GM12872 (cell line): ENCODE measurements at regions not wholly inside any gene's neighbourhood (a gene's known extent, or its start where the extent isn't known, plus 50 kb on each side); places are given as distances from the start of the nearest gene placed in this dataset.

Source experiments
- TF ChIP-seq, protein P1 (sequence below): IDR thresholded peaks from 3 replicates; pipeline ENCODE4 v1.5.1; 2011; ENCODE audit warnings: low read depth, mild to moderate bottlenecking, low read length, moderate library complexity; ENCODE audit not compliant: insufficient read depth

- TF ChIP-seq, protein P1, sequence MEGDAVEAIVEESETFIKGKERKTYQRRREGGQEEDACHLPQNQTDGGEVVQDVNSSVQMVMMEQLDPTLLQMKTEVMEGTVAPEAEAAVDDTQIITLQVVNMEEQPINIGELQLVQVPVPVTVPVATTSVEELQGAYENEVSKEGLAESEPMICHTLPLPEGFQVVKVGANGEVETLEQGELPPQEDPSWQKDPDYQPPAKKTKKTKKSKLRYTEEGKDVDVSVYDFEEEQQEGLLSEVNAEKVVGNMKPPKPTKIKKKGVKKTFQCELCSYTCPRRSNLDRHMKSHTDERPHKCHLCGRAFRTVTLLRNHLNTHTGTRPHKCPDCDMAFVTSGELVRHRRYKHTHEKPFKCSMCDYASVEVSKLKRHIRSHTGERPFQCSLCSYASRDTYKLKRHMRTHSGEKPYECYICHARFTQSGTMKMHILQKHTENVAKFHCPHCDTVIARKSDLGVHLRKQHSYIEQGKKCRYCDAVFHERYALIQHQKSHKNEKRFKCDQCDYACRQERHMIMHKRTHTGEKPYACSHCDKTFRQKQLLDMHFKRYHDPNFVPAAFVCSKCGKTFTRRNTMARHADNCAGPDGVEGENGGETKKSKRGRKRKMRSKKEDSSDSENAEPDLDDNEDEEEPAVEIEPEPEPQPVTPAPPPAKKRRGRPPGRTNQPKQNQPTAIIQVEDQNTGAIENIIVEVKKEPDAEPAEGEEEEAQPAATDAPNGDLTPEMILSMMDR = no peak
These were observed 298.5 kb upstream of the TPK1 start for GRCh38 chr7:145134377-145134776.

DNA sequence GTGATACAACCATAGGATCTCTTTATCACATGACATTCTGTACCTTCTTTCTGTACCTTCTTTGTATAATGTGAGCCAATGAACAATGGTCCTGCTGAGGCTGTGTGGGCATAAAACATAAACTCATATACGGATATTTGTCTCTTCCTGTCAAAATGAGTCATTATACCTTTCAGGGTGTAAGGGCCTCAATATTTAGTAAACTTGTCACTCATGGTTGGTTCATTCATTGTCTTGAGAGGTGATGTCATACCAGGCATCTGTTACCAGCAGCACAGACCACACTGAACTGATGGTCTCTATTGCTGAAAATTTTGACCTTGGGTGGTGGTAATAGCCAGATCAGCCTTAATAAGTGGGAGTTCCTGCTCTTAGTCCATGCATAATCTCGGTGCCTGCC is 287.6 kb upstream of the TPK1 start:
- TF ChIP-seq, protein P1 = no peak

- TF ChIP-seq, protein P1 = no peak
These were observed 270.1 kb upstream of the TPK1 start for GRCh38 chr7:145106001-145106400.

DNA sequence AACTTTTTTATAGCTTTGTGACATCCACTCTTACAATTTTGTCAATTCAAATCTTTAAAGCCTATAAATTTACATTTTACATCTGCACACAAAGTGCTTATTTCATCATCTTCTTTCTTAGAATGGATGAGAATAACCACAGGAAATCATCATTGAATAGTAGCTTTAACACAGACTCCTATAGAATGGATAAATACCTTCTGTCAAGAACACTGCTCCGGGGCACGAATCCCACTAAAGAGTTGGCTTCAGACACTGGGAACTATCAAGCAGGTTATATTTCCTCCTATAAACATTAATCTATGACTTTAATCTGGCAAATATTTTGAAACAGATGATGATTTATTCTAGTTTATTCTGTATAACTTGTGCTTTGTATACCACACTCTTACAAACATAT is 269.7 kb upstream of the TPK1 start:
- TF ChIP-seq, protein P1 = no peak

DNA sequence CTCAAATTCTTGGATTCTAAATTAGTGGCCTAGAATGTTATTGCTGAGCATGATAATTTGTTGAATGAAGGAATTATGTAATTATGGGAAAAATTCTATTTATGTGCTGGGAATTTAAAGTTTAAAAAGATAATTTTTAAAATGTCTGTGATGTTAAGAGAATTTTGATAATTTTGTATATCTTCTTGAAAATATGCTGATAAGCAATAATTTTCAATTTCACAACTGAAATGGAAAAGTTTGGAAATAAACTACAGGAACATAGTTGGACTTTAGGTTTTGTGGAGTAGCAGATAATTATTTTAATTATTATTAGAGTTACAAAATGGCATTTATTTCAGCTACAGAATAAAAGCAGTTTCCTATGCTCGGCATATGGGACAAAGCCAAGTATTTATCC is 268.5 kb upstream of the TPK1 start:
- TF ChIP-seq, protein P1 = no peak

DNA sequence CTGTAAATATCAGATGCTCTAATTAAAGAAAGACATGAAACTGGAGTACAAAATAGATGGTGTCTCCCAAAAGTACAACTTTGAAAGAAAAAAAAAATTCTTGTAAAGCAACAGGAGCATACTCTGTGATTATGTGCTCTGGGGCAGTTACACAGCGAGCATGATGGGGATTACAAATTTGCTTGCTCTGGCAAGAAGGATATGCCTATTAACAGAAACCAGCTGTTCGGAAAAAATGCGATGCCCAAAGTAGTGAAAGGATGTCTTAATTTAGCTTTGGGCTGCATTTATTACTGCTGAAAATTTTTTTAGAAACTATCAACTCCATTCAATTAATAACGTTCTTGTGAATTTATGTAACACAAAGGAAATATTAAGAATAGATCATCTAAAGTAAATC is 256.9 kb upstream of the TPK1 start:
- TF ChIP-seq, protein P1 = no peak

GRCh38 chr7:145088111-145088745 is 252.4 kb upstream of the TPK1 start:
- TF ChIP-seq, protein P1 = no peak
